ENCODE measurements at regions not wholly inside any gene's neighbourhood (a gene's known extent, or its start where the extent isn't known, plus 50 kb on each side); places are given as distances from the start of the nearest gene placed in this dataset.
A peak's percentile ranks its signal among the peaks of the same experiment; 100 is the strongest.

GRCh38 chr3:182241766-182242488, 530.2 kb downstream of the SOX2 start:
- intact Hi-C loops (cut with DNase I): loop anchor here (10.0 kb wide), 1 partner anchor 147 kb away; no protein-coding TSS in a partner anchor
- DNase-seq: peak; percentile 14 to 86 (median 42)

- intact Hi-C loops (cut with DNase I): loop anchor here (10.0 kb wide), 1 partner anchor 148 kb away; no protein-coding TSS in a partner anchor
- no peak for DNase-seq
Measured at GRCh38 chr3:182242489-182242942, 530.8 kb downstream of the SOX2 start.

GRCh38 chr3:182243625-182244024, 531.9 kb downstream of the SOX2 start:
- intact Hi-C loops (cut with DNase I): loop anchor here (10.0 kb wide), 1 partner anchor 149 kb away; no protein-coding TSS in a partner anchor
- no peak for DNase-seq

- peak in 6 of 10 donors; percentile 16 to 81 (median 49) for DNase-seq
- intact Hi-C loops (cut with DNase I): loop anchor here (10.0 kb wide), 1 partner anchor 150 kb away; no protein-coding TSS in a partner anchor
Measured at GRCh38 chr3:182244222-182244971, 532.7 kb downstream of the SOX2 start.

- intact Hi-C loops (cut with DNase I): loop anchor here (10.0 kb wide), 1 partner anchor 150 kb away; no protein-coding TSS in a partner anchor
Measured at GRCh38 chr3:182245059-182245458, 533.3 kb downstream of the SOX2 start.

GRCh38 chr3:182246870-182247269, 535.1 kb downstream of the SOX2 start:
- DNase-seq: no peak
- intact Hi-C loops (cut with DNase I): loop anchor here (10.0 kb wide), 1 partner anchor 152 kb away; no protein-coding TSS in a partner anchor

More at GRCh38 chr3:182245059-182245458, 533.3 kb downstream of the SOX2 start:
- DNase-seq: no peak

GRCh38 chr3:182248349-182248880, 536.7 kb downstream of the SOX2 start:
- peak in 1 of 10 donors; percentile 52 for DNase-seq
- intact Hi-C loops (cut with DNase I): loop anchor here (10.0 kb wide), 1 partner anchor 154 kb away; no protein-coding TSS in a partner anchor

- intact Hi-C loops (cut with DNase I): no loop called here
- no peak for DNase-seq
Measured at GRCh38 chr3:182252802-182253201, 540.5 kb upstream of the ATP11B start.

- intact Hi-C loops (cut with DNase I): no loop called here
- DNase-seq: peak in 1 of 10 donors; percentile 46
Measured at GRCh38 chr3:182255158-182255557, 538.1 kb upstream of the ATP11B start.

GRCh38 chr3:182257361-182257760, 535.9 kb upstream of the ATP11B start:
- intact Hi-C loops (cut with DNase I): no loop called here

GRCh38 chr3:182258538-182259177, 534.6 kb upstream of the ATP11B start:
- DNase-seq: no peak
- intact Hi-C loops (cut with DNase I): loop anchor here (2.0 kb wide), 1 partner anchor 548 kb away; the partner anchor contains the start of gene SOX2

More at GRCh38 chr3:182257361-182257760, 535.9 kb upstream of the ATP11B start:
- DNase-seq: no peak

- intact Hi-C loops (cut with DNase I): loop anchor here (2.0 kb wide), 1 partner anchor 549 kb away; the partner anchor contains the start of gene SOX2
- peak; percentile 37 to 91 (median 66) for DNase-seq
Measured at GRCh38 chr3:182259579-182259978, 533.7 kb upstream of the ATP11B start.

GRCh38 chr3:182261041-182261440, 532.3 kb upstream of the ATP11B start:
- intact Hi-C loops (cut with DNase I): loop anchor here (5.0 to 10.0 kb wide), 3 partner anchors 234 to 1044 kb away; no protein-coding TSS in a partner anchor
- DNase-seq: no peak

- intact Hi-C loops (cut with DNase I): loop anchor here (10.0 kb wide), 1 partner anchor 226 kb away; no protein-coding TSS in a partner anchor
Measured at GRCh38 chr3:182268711-182269110, 524.6 kb upstream of the ATP11B start.

GRCh38 chr3:182276512-182276911, 516.8 kb upstream of the ATP11B start:
- DNase-seq: no peak
- intact Hi-C loops (cut with DNase I): no loop called here

More at GRCh38 chr3:182268711-182269110, 524.6 kb upstream of the ATP11B start:
- no peak for DNase-seq

GRCh38 chr3:182284793-182285192, 508.5 kb upstream of the ATP11B start:
- no peak for DNase-seq
- intact Hi-C loops (cut with DNase I): no loop called here

- DNase-seq: no peak
- intact Hi-C loops (cut with DNase I): no loop called here
Measured at GRCh38 chr3:182292591-182292990, 500.7 kb upstream of the ATP11B start.

- intact Hi-C loops (cut with DNase I): no loop called here
- DNase-seq: no peak
Measured at GRCh38 chr3:182294256-182294655, 499.0 kb upstream of the ATP11B start.

- no peak for DNase-seq
- intact Hi-C loops (cut with DNase I): no loop called here
Measured at GRCh38 chr3:182294696-182295095, 498.6 kb upstream of the ATP11B start.

GRCh38 chr3:182300266-182300665, 493.0 kb upstream of the ATP11B start:
- intact Hi-C loops (cut with DNase I): no loop called here
- DNase-seq: no peak
